ENCODE measurements at regions not wholly inside any gene's neighbourhood (a gene's known extent, or its start where the extent isn't known, plus 50 kb on each side); places are given as distances from the start of the nearest gene placed in this dataset.
A peak's percentile ranks its signal among the peaks of the same experiment; 100 is the strongest.

- no peaks in the 10 kb centered on the region for H3K23me2 ChIP-seq (ENCODE audit: insufficient read length, low read depth, low read length, poor library complexity, severe bottlenecking)
- H3K18ac ChIP-seq (ENCODE audit: insufficient read length, low read depth, low read length), result no peak overlapping the region
- H2BK15ac ChIP-seq (ENCODE audit: low read depth, low read length), result no peak overlapping the region
- no peak overlapping the region for H2BK5ac ChIP-seq (ENCODE audit: insufficient read length, low read length)
- no peak overlapping the region for H3K23ac ChIP-seq (ENCODE audit: insufficient read length, low read depth, low read length)
- H4K20me1 ChIP-seq (ENCODE audit: control insufficient read depth, insufficient read depth, insufficient read length), result no peaks in the 10 kb centered on the region
- Mint-ChIP-seq H3K9me3 (no peaks in the 10 kb centered on the region), H3K27me3 (ENCODE audit: low read depth) (no peaks in the 10 kb centered on the region), H3K4me3 (no peak overlapping the region), H3K4me1 (no peaks in the 10 kb centered on the region), H3K36me3 (ENCODE audit: insufficient read depth in 1 of 3, low read depth in 3 of 3) (no peaks in the 10 kb centered on the region; a peak in 1 of 7 replicates), H3K27ac (no peak overlapping the region)
- H3K4me2 ChIP-seq (ENCODE audit: insufficient read depth, insufficient read length, low read length), result no peak overlapping the region
- H2BK20ac ChIP-seq (ENCODE audit: low read depth, low read length, poor library complexity, severe bottlenecking), result no peak overlapping the region
- no CpG with 5 or more reads among the region's 7 CpGs for WGBS (ENCODE audit: extremely low coverage, insufficient read length, low lambda C conversion rate)
- no peak overlapping the region for H3K9ac ChIP-seq (ENCODE audit: extremely low read depth, insufficient read length, low read length)
- H4K91ac ChIP-seq (ENCODE audit: insufficient read length, low read depth, low read length), result no peak overlapping the region
- no peak overlapping the region for H2BK12ac ChIP-seq (ENCODE audit: insufficient read length, low read depth, low read length)
- no peak overlapping the region for H3K14ac ChIP-seq (ENCODE audit: insufficient read depth, low read length)
- H3K56ac ChIP-seq (ENCODE audit: insufficient read length, low read depth, low read length), result no peak overlapping the region
- H2BK120ac ChIP-seq (ENCODE audit: low read depth, low read length, poor library complexity, severe bottlenecking), result no peak overlapping the region
- H4K5ac ChIP-seq (ENCODE audit: insufficient read length, low read depth, low read length), result no peak overlapping the region
- no peak overlapping the region for H3K4ac ChIP-seq (ENCODE audit: low read depth, low read length)
- no peaks in the 10 kb centered on the region for H3K4me1 ChIP-seq (ENCODE audit: insufficient read depth, low read length)
- no peak overlapping the region for H2AFZ ChIP-seq (ENCODE audit: low read length)
- DNase-seq, result peak; percentile 70
- H2AK5ac ChIP-seq (ENCODE audit: insufficient read length, low read length), result no peak overlapping the region
- no peaks in the 10 kb centered on the region for H3K9me3 ChIP-seq (ENCODE audit: control insufficient read depth, low read depth, low read length)
- H3T11ph ChIP-seq (ENCODE audit: low read length), result no peak overlapping the region
- no peaks in the 10 kb centered on the region for H3K79me2 ChIP-seq (ENCODE audit: insufficient read depth, low read length)
- H3K27me3 ChIP-seq (ENCODE audit: insufficient read depth, low read length), result no peaks in the 10 kb centered on the region
- no peaks in the 10 kb centered on the region for H3K79me1 ChIP-seq (ENCODE audit: insufficient read depth, low read depth, low read length, poor library complexity, severe bottlenecking)
- TF ChIP-seq, protein P1, sequence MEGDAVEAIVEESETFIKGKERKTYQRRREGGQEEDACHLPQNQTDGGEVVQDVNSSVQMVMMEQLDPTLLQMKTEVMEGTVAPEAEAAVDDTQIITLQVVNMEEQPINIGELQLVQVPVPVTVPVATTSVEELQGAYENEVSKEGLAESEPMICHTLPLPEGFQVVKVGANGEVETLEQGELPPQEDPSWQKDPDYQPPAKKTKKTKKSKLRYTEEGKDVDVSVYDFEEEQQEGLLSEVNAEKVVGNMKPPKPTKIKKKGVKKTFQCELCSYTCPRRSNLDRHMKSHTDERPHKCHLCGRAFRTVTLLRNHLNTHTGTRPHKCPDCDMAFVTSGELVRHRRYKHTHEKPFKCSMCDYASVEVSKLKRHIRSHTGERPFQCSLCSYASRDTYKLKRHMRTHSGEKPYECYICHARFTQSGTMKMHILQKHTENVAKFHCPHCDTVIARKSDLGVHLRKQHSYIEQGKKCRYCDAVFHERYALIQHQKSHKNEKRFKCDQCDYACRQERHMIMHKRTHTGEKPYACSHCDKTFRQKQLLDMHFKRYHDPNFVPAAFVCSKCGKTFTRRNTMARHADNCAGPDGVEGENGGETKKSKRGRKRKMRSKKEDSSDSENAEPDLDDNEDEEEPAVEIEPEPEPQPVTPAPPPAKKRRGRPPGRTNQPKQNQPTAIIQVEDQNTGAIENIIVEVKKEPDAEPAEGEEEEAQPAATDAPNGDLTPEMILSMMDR (conservative IDR thresholded peaks at IDR 0.05), result peak; percentile 87
- H4K8ac ChIP-seq (replicated peaks; ENCODE audit: insufficient read length, low read depth, low read length), result no peak overlapping the region
- no peak overlapping the region for H3K27ac ChIP-seq (ENCODE audit: insufficient read length, low read depth, low read length)
These were observed 440.1 kb upstream of the ADAMTS16 start for GRCh38 chr5:4700069-4700468.

All from H9 (cell line).